Raji (cell line): ENCODE measurements at regions not wholly inside any gene's neighbourhood (a gene's known extent, or its start where the extent isn't known, plus 50 kb on each side); places are given as distances from the start of the nearest gene placed in this dataset.

Experiments
- POLR2A ChIP-seq: IDR thresholded peaks from 2 replicates; pipeline ENCODE4 v1.6.1; 2011; ENCODE audit warnings: low read depth, low read length, control low read depth; ENCODE audit not compliant: insufficient read depth

- TF ChIP-seq POLR2A, result no peak
Measured at GRCh38 chr15:70240820-70241430, 143.2 kb upstream of the TLE3 start.

GRCh38 chr15:70240082-70240481 lies 142.4 kb upstream of the TLE3 start:
- TF ChIP-seq POLR2A, result no peak

- TF ChIP-seq POLR2A, result no peak
Measured at GRCh38 chr15:70238917-70239316, 141.2 kb upstream of the TLE3 start.

GRCh38 chr15:70237626-70238025 lies 139.9 kb upstream of the TLE3 start:
- TF ChIP-seq POLR2A, result no peak

- TF ChIP-seq POLR2A, result no peak
Measured at GRCh38 chr15:70236341-70237086, 138.8 kb upstream of the TLE3 start.

- no peak for TF ChIP-seq POLR2A
Measured at GRCh38 chr15:70235347-70235746, 137.6 kb upstream of the TLE3 start.

GRCh38 chr15:70234256-70234905 lies 136.7 kb upstream of the TLE3 start:
- no peak for TF ChIP-seq POLR2A

GRCh38 chr15:70231484-70231883 lies 133.8 kb upstream of the TLE3 start:
- TF ChIP-seq POLR2A, result no peak

- no peak for TF ChIP-seq POLR2A
Measured at GRCh38 chr15:70227147-70227546, 129.4 kb upstream of the TLE3 start.

GRCh38 chr15:70226337-70226980 lies 128.7 kb upstream of the TLE3 start:
- no peak for TF ChIP-seq POLR2A

- TF ChIP-seq POLR2A, result no peak
Measured at GRCh38 chr15:70225416-70225815, 127.7 kb upstream of the TLE3 start.

- no peak for TF ChIP-seq POLR2A
Measured at GRCh38 chr15:70222606-70223005, 124.9 kb upstream of the TLE3 start.

- TF ChIP-seq POLR2A, result no peak
Measured at GRCh38 chr15:70220490-70221096, 122.9 kb upstream of the TLE3 start.

GRCh38 chr15:70219966-70220365 lies 122.2 kb upstream of the TLE3 start:
- no peak for TF ChIP-seq POLR2A

- TF ChIP-seq POLR2A, result no peak
Measured at GRCh38 chr15:70219256-70219895, 121.7 kb upstream of the TLE3 start.
